ENCODE measurements at regions not wholly inside any gene's neighbourhood (a gene's known extent, or its start where the extent isn't known, plus 50 kb on each side); places are given as distances from the start of the nearest gene placed in this dataset.

GRCh38 chr9:4375424-4376200 is 75.7 kb upstream of the GLIS3 start:
- TF ChIP-seq CTCF (IDR thresholded peaks at IDR 0.05) (peak; percentile 33 to 38 (median 35)), POLR2A (IDR thresholded peaks at IDR 0.05) (no peak)
